ENCODE measurements at regions not wholly inside any gene's neighbourhood (a gene's known extent, or its start where the extent isn't known, plus 50 kb on each side); places are given as distances from the start of the nearest gene placed in this dataset.
"Not testable (repeated sequence)": the region's sequence is repeated elsewhere in the genome, so short reads cannot be mapped to it uniquely, and the experiment has no call there.

- TF ChIP-seq CTCF (IDR thresholded peaks at IDR 0.05); ZFX (IDR thresholded peaks at IDR 0.05; ENCODE audit: borderline replicate concordance): not testable (repeated sequence)
These were observed 1337.6 kb downstream of the RPIA start for GRCh38 chr2:90029080-90029428.
